ENCODE measurements at regions not wholly inside any gene's neighbourhood (a gene's known extent, or its start where the extent isn't known, plus 50 kb on each side); places are given as distances from the start of the nearest gene placed in this dataset.

- no peak for TF ChIP-seq CTCF (conservative IDR thresholded peaks at IDR 0.05)
- H3K27ac ChIP-seq, result no peak overlapping the region
Observed at GRCh38 chr7:97495487-97495886, 236.4 kb upstream of the TAC1 start.

GRCh38 chr7:97499204-97499603, 232.7 kb upstream of the TAC1 start:
- H3K27ac ChIP-seq, result no peak overlapping the region
- peak; percentile 87 for TF ChIP-seq CTCF (conservative IDR thresholded peaks at IDR 0.05)

GRCh38 chr7:97503367-97504094, 228.4 kb upstream of the TAC1 start:
- TF ChIP-seq CTCF (conservative IDR thresholded peaks at IDR 0.05), result no peak

GRCh38 chr7:97506728-97507127, 225.2 kb upstream of the TAC1 start:
- no peak for TF ChIP-seq CTCF (conservative IDR thresholded peaks at IDR 0.05)
- H3K27ac ChIP-seq, result no peak overlapping the region

More at GRCh38 chr7:97503367-97504094, 228.4 kb upstream of the TAC1 start:
- H3K27ac ChIP-seq, result no peak overlapping the region

GRCh38 chr7:97512441-97513207, 219.3 kb upstream of the TAC1 start:
- TF ChIP-seq CTCF (conservative IDR thresholded peaks at IDR 0.05), result no peak
- H3K27ac ChIP-seq, result no peak overlapping the region

- no peak for TF ChIP-seq CTCF (conservative IDR thresholded peaks at IDR 0.05)
- no peak overlapping the region for H3K27ac ChIP-seq
Observed at GRCh38 chr7:97513326-97513725, 218.6 kb upstream of the TAC1 start.

- TF ChIP-seq CTCF (conservative IDR thresholded peaks at IDR 0.05), result no peak
Observed at GRCh38 chr7:97541188-97541587, 190.7 kb upstream of the TAC1 start.

More at GRCh38 chr7:97541188-97541587, 190.7 kb upstream of the TAC1 start:
- H3K27ac ChIP-seq, result no peak overlapping the region

All from VCaP (cell line).